GM12878 (cell line): ENCODE measurements at regions not wholly inside any gene's neighbourhood (a gene's known extent, or its start where the extent isn't known, plus 50 kb on each side); places are given as distances from the start of the nearest gene placed in this dataset.

Experiments used
- ATAC-seq: fragments of 200-7000 bp; cut with Tn5 transposase; 3 replicates; pipeline ENCODE4 v1.9.1; 2020; ENCODE audit warnings: mild to moderate bottlenecking, moderate library complexity
- BruUV-seq: library from RNA; stranded (reverse); fragments of 400-500 nt; replicated peaks from 2 replicates; lab custom pipeline; 2021; lab: Mats Ljungman, UMichigan
- CTCF ChIA-PET: fragments of 300-600 bp; sonication (Branson Sonifier 250); formaldehyde crosslinking; extraction: SDS; loops from one replicate; lab custom pipeline; 2021; ENCODE audit warnings: inconsistent platforms; lab: Yijun Ruan, JAX
- POLR2A ChIA-PET: fragments of 350-600 bp; formaldehyde crosslinking; extraction: SDS; loops from one replicate; lab custom pipeline; 2021; ENCODE audit warnings: inconsistent platforms; lab: Charles Lee
- RAD21 ChIA-PET: fragments of 300-600 bp; sonication (Branson Sonifier 250); formaldehyde crosslinking; loops from one replicate; lab custom pipeline; 2023; ENCODE audit warnings: antibody characterized with exemption; ENCODE audit not compliant: unreplicated experiment; lab: Charles Lee
- SMC1A ChIA-PET: fragments of 300-600 bp; sonication (Branson Sonifier 250); formaldehyde crosslinking; loops from one replicate; lab custom pipeline; 2023; ENCODE audit not compliant: unreplicated experiment, uncharacterized antibody; lab: Charles Lee
- DNase-seq: peaks from one replicate; pipeline ENCODE4 v3.0.0-alpha.2; 2011; ENCODE audit warnings: low read depth, low spot score
- FAIRE-seq: peaks from 3 replicates; lab custom pipeline; 2011; peaks lifted over from hg19 to GRCh38; lab: Jason Lieb, UNC
- H2AFZ ChIP-seq: 2 replicates; pipeline ENCODE4 v1.6.0; 2011; ENCODE audit warnings: low read depth, low read length, control low read depth; ENCODE audit not compliant: control insufficient read depth
- H3K27ac ChIP-seq: 2 replicates; pipeline ENCODE4 v1.5.1; 2011; ENCODE audit warnings: control low read depth; ENCODE audit not compliant: control insufficient read depth, insufficient read depth
- H3K27me3 ChIP-seq, 2 experiments: replicated peaks in 1 of 2; 2 replicates each; pipeline versions ENCODE4 v1.6.0 to v1.6.1; 2011; ENCODE audit warnings: low read length in 1 of 2; ENCODE audit not compliant: control insufficient read depth in 2 of 2, insufficient read depth in 2 of 2
- H3K36me3 ChIP-seq, 2 experiments: 2 replicates each; pipeline ENCODE4 v1.5.1; 2011; ENCODE audit warnings: low read length in 1 of 2; ENCODE audit not compliant: control insufficient read depth in 2 of 2, insufficient read depth in 2 of 2
- H3K4me1 ChIP-seq: 2 replicates; pipeline ENCODE4 v1.6.1; 2011; ENCODE audit warnings: mild to moderate bottlenecking, low read length, moderate library complexity, mixed read lengths; ENCODE audit not compliant: control insufficient read depth, insufficient read depth
- H3K4me2 ChIP-seq: 2 replicates; pipeline ENCODE4 v1.6.0; 2011; ENCODE audit warnings: control low read depth; ENCODE audit not compliant: control insufficient read depth, insufficient read depth
- H3K4me3 ChIP-seq: fragments of 200-600 bp; sonication (generic); 2 replicates; pipeline ENCODE4 v1.5.1; 2016
- H3K79me2 ChIP-seq: 2 replicates; pipeline ENCODE4 v1.6.0; 2011; ENCODE audit warnings: low read length; ENCODE audit not compliant: control insufficient read depth, insufficient read depth
- H3K9ac ChIP-seq: 2 replicates; pipeline ENCODE4 v1.8.0; 2011; ENCODE audit warnings: low read length, control low read depth, mixed read lengths; ENCODE audit not compliant: control insufficient read depth, insufficient read depth
- H3K9me3 ChIP-seq: replicated peaks from 3 replicates; pipeline ENCODE4 v1.5.1; 2011; ENCODE audit warnings: mild to moderate bottlenecking, low read length; ENCODE audit not compliant: control insufficient read depth, insufficient read depth
- H4K20me1 ChIP-seq: 2 replicates; pipeline ENCODE4 v1.6.0; 2011; ENCODE audit not compliant: control insufficient read depth, insufficient read depth
- CEBPB ChIP-seq, 2 experiments: fragments of 150-350 bp in 1 of 2; IDR thresholded peaks; 2 replicates each; pipeline ENCODE4 v1.6.1; 2012 to 2014; ENCODE audit warnings: low read depth in 2 of 2, low read length in 2 of 2, borderline replicate concordance in 1 of 2, inconsistent platforms in 1 of 2
- HDGF ChIP-seq: fragments of 450-650 bp; IDR thresholded peaks from 2 replicates; pipeline ENCODE4 v1.6.1; 2016; ENCODE audit warnings: antibody characterized with exemption
- NFYB ChIP-seq: IDR thresholded peaks from 2 replicates; pipeline ENCODE4 v1.6.1; 2011; ENCODE audit warnings: low read depth, mild to moderate bottlenecking, low read length, improper control_type of control experiment, moderate library complexity; ENCODE audit not compliant: insufficient read depth
- RELA ChIP-seq: fragments of 450-650 bp; IDR thresholded peaks from 2 replicates; pipeline ENCODE4 v1.8.0; 2014; ENCODE audit warnings: borderline replicate concordance; ENCODE audit not compliant: partially characterized antibody
- RFX5 ChIP-seq: IDR thresholded peaks from 2 replicates; pipeline ENCODE4 v1.6.1; 2011; ENCODE audit warnings: low read depth, low read length, improper control_type of control experiment
- SMAD1 ChIP-seq: fragments of 450-650 bp; IDR thresholded peaks from 2 replicates; pipeline ENCODE4 v1.6.1; 2018; ENCODE audit warnings: mild to moderate bottlenecking, low read depth; ENCODE audit not compliant: partially characterized antibody
- TARDBP ChIP-seq: IDR thresholded peaks from 2 replicates; pipeline ENCODE4 v1.6.1; 2016; ENCODE audit warnings: borderline replicate concordance
- ZNF384 ChIP-seq: IDR thresholded peaks from 2 replicates; pipeline ENCODE4 v1.6.1; 2012; ENCODE audit warnings: low read depth, mild to moderate bottlenecking, low read length, improper control_type of control experiment, borderline replicate concordance
- WGBS: methylation state at CpG from one replicate; pipeline ENCODE4 v1.1.6; 2016; ENCODE audit warnings: low lambda C conversion rate; ENCODE audit not compliant: insufficient replicate concordance, insufficient coverage; ENCODE audit errors: missing lambda C conversion rate; 5-methylcytosine and 5-hydroxymethylcytosine counted together
- in situ Hi-C: fragments of 300-500 bp; cut with MboI; formaldehyde crosslinking; loops from 9 replicates; pipeline ENCODE4 v1.14.3; 2018; ENCODE audit warnings: mixed read lengths
- intact Hi-C: fragments of 100-400 bp; cut with micrococcal nuclease; formaldehyde crosslinking; loops from one replicate; pipeline ENCODE4 v1.14.2; 2022; ENCODE audit not compliant: unreplicated experiment

GRCh38 chrX:13177921-13178566 is 133.6 kb upstream of the FAM9C start:
- no peak overlapping the region for H3K9ac ChIP-seq
- ATAC-seq, result no peak
- no TSS peak for BruUV-seq
- SMC1A ChIA-PET, result interaction anchor here (0.8 to 1.4 kb wide), 2 partner anchors 9 to 85 kb away, joined by 3 to 4 read pairs; no protein-coding TSS in a partner anchor
- DNase-seq, result no peak
- no peak for FAIRE-seq
- no peak overlapping the region for H3K27ac ChIP-seq
- no peaks in the 10 kb centered on the region for H4K20me1 ChIP-seq
- H3K79me2 ChIP-seq, result no peaks in the 10 kb centered on the region
- intact Hi-C loops, result no loop called here
- no peak overlapping the region for H2AFZ ChIP-seq
- H3K4me3 ChIP-seq, result no peak overlapping the region
- H3K27me3 ChIP-seq, result no peaks in the 10 kb centered on the region
- POLR2A ChIA-PET, result no interaction called here
- no peak for TF ChIP-seq HDGF
- no peak for TF ChIP-seq NFYB
- no peak for TF ChIP-seq SMAD1
- no peak for TF ChIP-seq ZNF384
- no peak for TF ChIP-seq RELA
- TF ChIP-seq, all 136 proteins: peak for 0
- H3K36me3 ChIP-seq, result no peaks in the 10 kb centered on the region
- in situ Hi-C loops, result no loop called here
- H3K9me3 ChIP-seq, result no peaks in the 10 kb centered on the region; the same call in 2 of the 3 replicates
- ChIA-PET CTCF (interaction anchor here (1.0 to 1.4 kb wide), 2 partner anchors 16 to 48 kb away, joined by 3 to 4 read pairs; no protein-coding TSS in a partner anchor), RAD21 (no interaction called here)
- H3K4me1 ChIP-seq, result no peaks in the 10 kb centered on the region
- no peak overlapping the region for H3K4me2 ChIP-seq
- 27% methylated on average over 6 of the region's 6 CpGs for WGBS

GRCh38 chrX:13175056-13175455 is 130.6 kb upstream of the FAM9C start:
- H3K4me3 ChIP-seq, result no peak overlapping the region
- no peaks in the 10 kb centered on the region for H3K27me3 ChIP-seq
- H3K79me2 ChIP-seq, result no peaks in the 10 kb centered on the region
- intact Hi-C loops (no loop called here), in situ Hi-C loops (no loop called here)
- H3K9me3 ChIP-seq, result no peaks in the 10 kb centered on the region; the same call in 2 of the 3 replicates
- CTCF ChIA-PET, result interaction anchor here (0.6 to 1.7 kb wide), 3 partner anchors 10 to 224 kb away, joined by 3 to 5 read pairs (median 3); no protein-coding TSS in a partner anchor
- H3K36me3 ChIP-seq, result no peaks in the 10 kb centered on the region
- SMC1A ChIA-PET, result interaction anchor here (1.3 to 2.4 kb wide), 3 partner anchors 10 to 41 kb away, joined by 3 to 10 read pairs (median 3); no protein-coding TSS in a partner anchor
- no peak for DNase-seq
- no peaks in the 10 kb centered on the region for H3K4me1 ChIP-seq
- RAD21 ChIA-PET, result interaction anchor here (1.1 kb wide), 1 partner anchor 19 kb away, joined by 3 read pairs; no protein-coding TSS in a partner anchor
- no peak overlapping the region for H3K27ac ChIP-seq
- no TSS peak for BruUV-seq
- 98% methylated on average over 2 of the region's 2 CpGs for WGBS
- TF ChIP-seq CEBPB (IDR thresholded peaks at IDR 0.05; ENCODE audit: borderline replicate concordance in 1 of 2, low read depth in 2 of 2, low read length in 2 of 2) (no peak), TARDBP (no peak), RFX5 (no peak)
- H2AFZ ChIP-seq, result no peak overlapping the region
- POLR2A ChIA-PET, result interaction anchor here (0.6 to 0.7 kb wide), 3 partner anchors 35 to 133 kb away, joined by 4 to 6 read pairs (median 6); no protein-coding TSS in a partner anchor
- no peak for ATAC-seq
- no peaks in the 10 kb centered on the region for H4K20me1 ChIP-seq
- no peak overlapping the region for H3K4me2 ChIP-seq
- no peak for FAIRE-seq
- H3K9ac ChIP-seq, result no peak overlapping the region
